Type B pancreatic cell (in vitro differentiated cells): ENCODE measurements at regions not wholly inside any gene's neighbourhood (a gene's known extent, or its start where the extent isn't known, plus 50 kb on each side); places are given as distances from the start of the nearest gene placed in this dataset.

Experiments used
- DNase-seq: peaks from one replicate; pipeline ENCODE4 v3.0.0; 2021; ENCODE audit warnings: mixed read lengths; ENCODE audit not compliant: unreplicated experiment; ENCODE audit errors: extremely low spot score
- H3K27ac Mint-ChIP-seq: 2 replicates; pipeline ENCODE4 v1.8.0; 2021; ENCODE audit warnings: mild to moderate bottlenecking, mixed read lengths
- H3K27me3 Mint-ChIP-seq: 2 replicates; pipeline ENCODE4 v1.8.0; 2021; ENCODE audit warnings: mixed read lengths
- H3K36me3 Mint-ChIP-seq: 2 replicates; pipeline ENCODE4 v1.8.0; 2021; ENCODE audit warnings: mixed read lengths
- H3K4me1 Mint-ChIP-seq: one replicate; pipeline ENCODE4 v1.8.0; 2021; ENCODE audit warnings: mixed read lengths; ENCODE audit not compliant: unreplicated experiment
- H3K4me3 Mint-ChIP-seq: 2 replicates; pipeline ENCODE4 v1.8.0; 2021; ENCODE audit warnings: mild to moderate bottlenecking, mixed read lengths
- H3K9me3 Mint-ChIP-seq: 2 replicates; pipeline ENCODE4 v1.8.0; 2021; ENCODE audit warnings: mixed read lengths
- TF ChIP-seq, protein P1 (sequence below): fragments of 200-600 bp; sonication (generic); conservative IDR thresholded peaks from 2 replicates; pipeline ENCODE4 v1.5.0; 2021; ENCODE audit warnings: antibody characterized with exemption, mild to moderate bottlenecking

DNA sequence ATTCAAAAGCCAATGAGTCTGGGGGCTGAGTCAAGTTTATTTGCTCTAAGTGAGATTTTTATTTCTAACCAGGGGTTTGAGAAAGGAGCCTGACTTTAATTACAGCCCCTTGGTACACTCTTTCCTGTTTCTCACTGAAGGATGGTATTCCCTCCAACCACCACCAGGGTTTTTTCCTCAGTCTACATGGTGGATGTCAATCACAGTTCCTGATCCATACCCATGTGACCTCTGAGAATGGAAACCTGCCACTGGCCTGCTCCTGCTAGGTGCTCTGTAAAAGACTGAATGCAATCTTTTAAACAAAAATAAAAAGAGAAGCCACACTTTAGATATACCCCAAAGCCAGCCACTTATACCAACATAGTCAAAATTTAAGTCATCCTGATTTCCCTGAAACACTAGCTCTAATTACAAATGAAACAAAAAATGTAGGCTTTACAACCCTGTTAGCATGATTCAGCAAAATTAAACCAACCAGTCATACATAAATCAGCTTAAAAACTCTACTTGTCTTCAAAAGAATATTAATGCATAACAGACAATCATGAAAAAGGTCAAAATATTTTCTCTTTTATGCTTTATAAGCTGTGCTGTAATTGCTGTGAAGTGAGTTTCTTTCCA lies 112.1 kb upstream of the NWD2 start:
- TF ChIP-seq, protein P1, sequence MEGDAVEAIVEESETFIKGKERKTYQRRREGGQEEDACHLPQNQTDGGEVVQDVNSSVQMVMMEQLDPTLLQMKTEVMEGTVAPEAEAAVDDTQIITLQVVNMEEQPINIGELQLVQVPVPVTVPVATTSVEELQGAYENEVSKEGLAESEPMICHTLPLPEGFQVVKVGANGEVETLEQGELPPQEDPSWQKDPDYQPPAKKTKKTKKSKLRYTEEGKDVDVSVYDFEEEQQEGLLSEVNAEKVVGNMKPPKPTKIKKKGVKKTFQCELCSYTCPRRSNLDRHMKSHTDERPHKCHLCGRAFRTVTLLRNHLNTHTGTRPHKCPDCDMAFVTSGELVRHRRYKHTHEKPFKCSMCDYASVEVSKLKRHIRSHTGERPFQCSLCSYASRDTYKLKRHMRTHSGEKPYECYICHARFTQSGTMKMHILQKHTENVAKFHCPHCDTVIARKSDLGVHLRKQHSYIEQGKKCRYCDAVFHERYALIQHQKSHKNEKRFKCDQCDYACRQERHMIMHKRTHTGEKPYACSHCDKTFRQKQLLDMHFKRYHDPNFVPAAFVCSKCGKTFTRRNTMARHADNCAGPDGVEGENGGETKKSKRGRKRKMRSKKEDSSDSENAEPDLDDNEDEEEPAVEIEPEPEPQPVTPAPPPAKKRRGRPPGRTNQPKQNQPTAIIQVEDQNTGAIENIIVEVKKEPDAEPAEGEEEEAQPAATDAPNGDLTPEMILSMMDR = peak; percentile 60
- Mint-ChIP-seq H3K4me3 (no peak overlapping the region), H3K27ac (no peak overlapping the region), H3K4me1 (no peaks in the 10 kb centered on the region), H3K36me3 (no peaks in the 10 kb centered on the region), H3K9me3 (no peaks in the 10 kb centered on the region), H3K27me3 (no peaks in the 10 kb centered on the region)
- DNase-seq = no peak

DNA sequence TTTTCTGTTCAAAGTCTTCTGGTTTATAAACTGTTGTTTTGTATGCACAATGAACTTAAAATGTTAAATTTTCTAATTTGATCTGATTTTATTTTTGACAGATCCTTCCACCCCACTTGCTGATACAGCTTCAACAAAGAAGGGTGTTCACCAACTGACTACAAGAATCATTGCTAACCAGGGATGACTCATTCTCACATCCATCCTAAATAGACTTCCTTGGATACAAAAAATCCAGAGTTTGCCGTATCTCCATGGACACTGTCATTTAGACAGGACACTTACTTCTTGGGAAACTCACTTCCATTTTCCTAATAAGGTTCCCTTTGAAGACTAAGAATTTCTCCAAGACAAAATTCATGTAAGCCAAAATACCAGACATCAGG lies 111.6 kb upstream of the NWD2 start:
- DNase-seq = no peak
- H3K4me1 Mint-ChIP-seq = peaks cover 2% of the 10 kb centered on the region
- H3K4me3 Mint-ChIP-seq = no peak overlapping the region
- no peaks in the 10 kb centered on the region for H3K36me3 Mint-ChIP-seq
- no peaks in the 10 kb centered on the region for H3K9me3 Mint-ChIP-seq
- TF ChIP-seq, protein P1 = no peak
- H3K27me3 Mint-ChIP-seq = no peaks in the 10 kb centered on the region
- H3K27ac Mint-ChIP-seq = no peak overlapping the region

DNA sequence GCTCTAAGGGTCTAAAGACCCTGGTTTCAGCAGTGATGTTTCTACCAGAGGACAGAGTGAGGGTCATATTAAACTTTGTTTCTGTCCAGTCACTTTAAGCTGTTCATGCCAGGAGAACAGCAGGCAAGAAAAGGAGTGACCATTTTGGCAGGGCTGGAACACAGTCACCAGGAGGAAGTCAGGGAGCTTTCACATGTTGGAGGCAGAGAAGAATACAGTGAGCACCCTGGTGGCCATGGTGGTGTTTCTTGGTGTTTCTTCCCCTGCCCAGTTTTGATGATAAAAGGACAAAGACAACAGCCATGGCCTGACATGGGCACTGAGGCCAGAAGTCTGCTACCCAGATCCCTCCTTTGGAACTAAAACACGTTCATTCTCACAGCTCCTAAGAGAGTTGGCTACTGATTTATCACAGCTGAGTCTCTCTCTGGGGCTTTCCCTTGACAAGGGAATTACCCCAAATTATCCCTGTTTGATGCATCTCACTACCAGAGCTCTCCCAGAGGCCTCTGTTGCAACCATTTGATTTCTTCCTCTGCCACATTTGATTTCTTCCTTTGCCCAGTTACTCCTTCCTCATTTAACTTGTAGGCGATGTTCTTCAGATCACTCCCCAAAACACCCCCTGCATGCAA lies 106.4 kb upstream of the NWD2 start:
- DNase-seq = no peak
- Mint-ChIP-seq H3K27me3 (no peaks in the 10 kb centered on the region), H3K4me3 (no peak overlapping the region), H3K9me3 (no peaks in the 10 kb centered on the region), H3K4me1 (peaks cover 9% of the 10 kb centered on the region), H3K36me3 (no peaks in the 10 kb centered on the region), H3K27ac (no peak overlapping the region)
- TF ChIP-seq, protein P1 = no peak

DNA sequence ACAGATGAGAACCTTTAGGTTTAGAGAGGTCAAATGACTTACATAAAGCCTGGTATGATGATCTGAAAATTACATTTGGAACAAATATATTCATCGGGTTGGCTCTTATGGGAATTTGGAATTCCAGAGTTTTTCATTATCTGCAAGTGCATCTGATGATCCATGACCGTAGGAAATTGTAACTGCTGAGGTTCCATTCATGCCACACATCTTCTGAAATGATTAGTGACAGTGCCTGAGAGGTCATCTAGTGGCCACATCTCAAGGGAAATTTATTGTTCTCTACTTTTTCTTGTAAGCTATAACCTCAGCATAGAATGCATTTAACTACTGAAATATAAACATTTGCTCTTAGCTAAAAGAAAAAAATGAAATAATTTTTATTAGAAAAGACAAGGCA lies 105.8 kb upstream of the NWD2 start:
- H3K4me1 Mint-ChIP-seq = peaks cover 9% of the 10 kb centered on the region
- DNase-seq = no peak
- H3K36me3 Mint-ChIP-seq = no peaks in the 10 kb centered on the region
- H3K27me3 Mint-ChIP-seq = no peaks in the 10 kb centered on the region
- H3K27ac Mint-ChIP-seq = no peak overlapping the region
- H3K9me3 Mint-ChIP-seq = no peaks in the 10 kb centered on the region
- TF ChIP-seq, protein P1 = no peak
- H3K4me3 Mint-ChIP-seq = no peak overlapping the region

DNA sequence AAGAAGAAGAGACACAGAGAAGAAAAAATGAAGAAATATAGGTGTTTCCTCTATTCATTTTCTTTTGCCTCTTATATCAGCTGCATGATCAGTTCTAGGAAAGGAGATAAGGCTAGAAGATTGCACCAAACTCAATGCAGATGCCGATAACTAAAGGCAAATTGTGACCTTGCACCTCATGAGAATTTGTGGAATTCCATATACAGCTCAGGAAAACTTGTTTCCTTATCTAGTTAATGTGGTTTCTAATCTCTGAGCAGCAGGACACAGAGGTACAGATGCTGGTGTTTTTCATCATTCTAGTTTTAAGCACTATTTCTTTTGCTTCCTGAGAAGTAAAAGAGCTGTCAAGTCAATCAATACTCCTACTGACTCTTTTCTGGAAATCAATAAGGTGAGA lies 104.6 kb upstream of the NWD2 start:
- H3K9me3 Mint-ChIP-seq = peaks cover 3% of the 10 kb centered on the region
- H3K4me1 Mint-ChIP-seq = peaks cover 9% of the 10 kb centered on the region
- no peak overlapping the region for H3K27ac Mint-ChIP-seq
- TF ChIP-seq, protein P1 = no peak
- no peak for DNase-seq
- no peaks in the 10 kb centered on the region for H3K36me3 Mint-ChIP-seq
- H3K27me3 Mint-ChIP-seq = no peaks in the 10 kb centered on the region
- H3K4me3 Mint-ChIP-seq = no peak overlapping the region
